HG02970 (cell line): ENCODE measurements at regions not wholly inside any gene's neighbourhood (a gene's known extent, or its start where the extent isn't known, plus 50 kb on each side); places are given as distances from the start of the nearest gene placed in this dataset.
"Not testable (repeated sequence)": the region's sequence is repeated elsewhere in the genome, so short reads cannot be mapped to it uniquely, and the experiment has no call there.

Experiments used
- ATAC-seq: cut with Tn5 transposase; IDR thresholded peaks from one replicate; pipeline ENCODE4 v1.9.1; 2021; ENCODE audit warnings: mild to moderate bottlenecking, moderate library complexity, moderate number of reproducible peaks; ENCODE audit not compliant: unreplicated experiment, low FRiP score

- ATAC-seq: not testable (repeated sequence)
Observed at GRCh38 chr6:105860927-105861326, 225.2 kb upstream of the PRDM1 start.

GRCh38 chr6:105859457-105859856 lies 226.7 kb upstream of the PRDM1 start:
- no peak for ATAC-seq

GRCh38 chr6:105858639-105859038 lies 227.5 kb upstream of the PRDM1 start:
- not testable (repeated sequence) for ATAC-seq

- no peak for ATAC-seq
Observed at GRCh38 chr6:105855433-105855832, 230.7 kb upstream of the PRDM1 start.

- not testable (repeated sequence) for ATAC-seq
Observed at GRCh38 chr6:105853979-105854378, 232.2 kb upstream of the PRDM1 start.

GRCh38 chr6:105851606-105852005 lies 234.5 kb upstream of the PRDM1 start:
- no peak for ATAC-seq

- no peak for ATAC-seq
Observed at GRCh38 chr6:105851113-105851580, 235.0 kb upstream of the PRDM1 start.

- no peak for ATAC-seq
Observed at GRCh38 chr6:105850261-105851112, 235.6 kb upstream of the PRDM1 start.

- ATAC-seq: no peak
Observed at GRCh38 chr6:105849746-105850145, 236.4 kb upstream of the PRDM1 start.

GRCh38 chr6:105847433-105847832 lies 238.7 kb upstream of the PRDM1 start:
- ATAC-seq: no peak

- no peak for ATAC-seq
Observed at GRCh38 chr6:105844275-105844883, 241.8 kb upstream of the PRDM1 start.

GRCh38 chr6:105839266-105839665 lies 246.9 kb upstream of the PRDM1 start:
- no peak for ATAC-seq

GRCh38 chr6:105838171-105838570 lies 248.0 kb upstream of the PRDM1 start:
- no peak for ATAC-seq

- no peak for ATAC-seq
Observed at GRCh38 chr6:105836889-105837288, 249.2 kb upstream of the PRDM1 start.

GRCh38 chr6:105836379-105836778 lies 249.8 kb upstream of the PRDM1 start:
- no peak for ATAC-seq

GRCh38 chr6:105835373-105835772 lies 250.8 kb upstream of the PRDM1 start:
- ATAC-seq: no peak

- no peak for ATAC-seq
Observed at GRCh38 chr6:105833959-105834947, 251.9 kb upstream of the PRDM1 start.

- no peak for ATAC-seq
Observed at GRCh38 chr6:105832313-105832761, 253.8 kb upstream of the PRDM1 start.

- no peak for ATAC-seq
Observed at GRCh38 chr6:105831311-105832097, 254.6 kb upstream of the PRDM1 start.

- no peak for ATAC-seq
Observed at GRCh38 chr6:105825210-105825609, 260.9 kb upstream of the PRDM1 start.
